Central memory CD8-positive, alpha-beta T cell (primary cell): ENCODE measurements at regions not wholly inside any gene's neighbourhood (a gene's known extent, or its start where the extent isn't known, plus 50 kb on each side); places are given as distances from the start of the nearest gene placed in this dataset.

Experiments
- ATAC-seq: fragments of 150-1000 bp; cut with Tn5 transposase; replicated peaks from 2 replicates; pipeline ENCODE4 v1.10.0; 2022; ENCODE audit warnings: mild to moderate bottlenecking, moderate FRiP score, moderate number of reproducible peaks; ENCODE audit not compliant: poor library complexity, severe bottlenecking; ENCODE audit errors: extremely low read depth
- DNase-seq, 2 donors: peaks; one replicate each; pipeline ENCODE4 v3.0.0; 2021; ENCODE audit warnings: low spot score in 2 of 2
- H3K27ac Mint-ChIP-seq: one replicate; pipeline ENCODE4 v1.8.0; 2022; ENCODE audit warnings: low read depth, mild to moderate bottlenecking, moderate library complexity, mixed read lengths
- H3K27me3 Mint-ChIP-seq: one replicate; pipeline ENCODE4 v1.8.0; 2022; ENCODE audit warnings: mixed read lengths
- H3K36me3 Mint-ChIP-seq: one replicate; pipeline ENCODE4 v1.8.0; 2022; ENCODE audit warnings: mild to moderate bottlenecking, moderate library complexity, mixed read lengths; ENCODE audit not compliant: insufficient read depth
- H3K4me1 Mint-ChIP-seq: one replicate; pipeline ENCODE4 v1.8.0; 2022; ENCODE audit warnings: mixed read lengths
- H3K4me3 Mint-ChIP-seq: one replicate; pipeline ENCODE4 v1.8.0; 2022; ENCODE audit warnings: mild to moderate bottlenecking, moderate library complexity, mixed read lengths
- H3K9me3 Mint-ChIP-seq: one replicate; pipeline ENCODE4 v1.8.0; 2022; ENCODE audit warnings: mixed read lengths

DNA sequence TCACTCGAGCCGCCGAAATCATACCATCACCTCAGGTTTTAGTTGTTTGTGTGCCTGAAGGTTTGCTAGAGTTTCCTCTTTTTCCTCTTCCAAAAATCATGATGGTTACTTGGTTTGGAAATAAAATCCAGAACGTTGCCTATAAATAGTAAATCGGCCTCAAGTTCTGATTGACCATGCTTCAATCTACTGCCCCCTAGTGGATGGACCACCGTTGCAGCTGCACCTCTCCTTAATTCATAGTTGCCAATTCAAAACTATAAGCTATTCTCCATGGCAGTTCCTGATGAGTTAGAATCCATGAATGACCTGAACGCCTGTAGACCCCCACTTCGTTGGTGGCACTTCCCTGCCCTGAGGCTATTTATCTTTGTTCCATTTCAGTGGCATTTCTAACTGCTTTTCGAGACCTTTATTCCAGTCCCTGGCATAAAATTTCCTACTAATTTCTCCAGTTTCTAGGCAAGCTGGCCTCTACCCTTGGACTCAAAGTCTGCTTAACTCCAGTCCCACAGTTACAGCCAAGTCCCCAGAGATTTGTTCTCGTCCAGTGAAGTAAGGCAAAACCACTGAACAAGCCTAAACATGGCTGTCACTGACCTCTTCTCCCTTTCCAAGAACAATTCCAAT lies 422.6 kb downstream of the EFNA5 start:
- Mint-ChIP-seq H3K4me3 (no peak overlapping the region), H3K4me1 (no peaks in the 10 kb centered on the region), H3K27me3 (no peaks in the 10 kb centered on the region), H3K36me3 (peaks cover 4% of the 10 kb centered on the region), H3K9me3 (no peaks in the 10 kb centered on the region), H3K27ac (no peak overlapping the region)
- DNase-seq (peak in 1 of 2 donors; percentile 29), ATAC-seq (no peak)

DNA sequence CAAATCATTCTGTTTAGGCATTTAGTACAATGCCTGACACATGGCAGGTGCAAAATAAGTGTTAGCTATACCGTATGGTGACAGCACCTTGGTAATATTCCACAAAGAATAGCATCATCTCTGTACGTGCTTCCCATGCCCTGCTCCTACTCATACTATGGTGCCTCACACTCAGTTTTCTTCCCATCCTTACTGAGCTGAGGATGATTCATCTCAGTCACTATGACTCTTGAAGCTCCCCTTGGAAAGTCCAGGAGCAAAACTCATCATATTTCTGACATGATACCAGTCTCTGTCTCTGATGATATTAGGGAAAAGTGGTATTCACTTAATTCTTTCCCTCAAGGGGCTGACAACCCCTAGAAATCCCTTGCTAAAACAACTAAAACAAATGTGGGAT lies 423.3 kb downstream of the EFNA5 start:
- Mint-ChIP-seq H3K4me1 (no peaks in the 10 kb centered on the region), H3K27me3 (no peaks in the 10 kb centered on the region), H3K4me3 (no peak overlapping the region), H3K36me3 (peaks cover 4% of the 10 kb centered on the region), H3K9me3 (no peaks in the 10 kb centered on the region), H3K27ac (no peak overlapping the region)
- no peak for ATAC-seq
- no peak for DNase-seq

DNA sequence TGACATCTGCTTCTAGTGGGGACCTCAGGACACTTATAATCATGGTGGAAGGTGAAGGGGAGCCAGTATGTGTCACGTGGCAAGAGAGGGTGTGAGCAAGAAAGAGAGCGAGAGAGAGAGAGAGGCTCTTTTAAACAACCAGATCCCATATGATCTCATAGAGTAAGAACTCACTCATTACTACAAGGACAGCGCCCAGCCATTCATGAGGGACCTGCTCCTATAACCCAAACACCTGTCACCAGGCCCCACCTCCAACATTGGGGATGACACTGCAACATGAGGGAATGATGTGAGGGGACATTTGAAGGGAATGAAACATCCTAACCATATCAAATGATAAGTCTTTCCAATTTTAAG lies 427.5 kb downstream of the EFNA5 start:
- ATAC-seq (no peak), DNase-seq (no peak)
- Mint-ChIP-seq H3K27me3 (no peaks in the 10 kb centered on the region), H3K36me3 (peaks cover 2% of the 10 kb centered on the region), H3K27ac (no peak overlapping the region), H3K4me3 (no peak overlapping the region), H3K9me3 (no peaks in the 10 kb centered on the region), H3K4me1 (no peaks in the 10 kb centered on the region)

DNA sequence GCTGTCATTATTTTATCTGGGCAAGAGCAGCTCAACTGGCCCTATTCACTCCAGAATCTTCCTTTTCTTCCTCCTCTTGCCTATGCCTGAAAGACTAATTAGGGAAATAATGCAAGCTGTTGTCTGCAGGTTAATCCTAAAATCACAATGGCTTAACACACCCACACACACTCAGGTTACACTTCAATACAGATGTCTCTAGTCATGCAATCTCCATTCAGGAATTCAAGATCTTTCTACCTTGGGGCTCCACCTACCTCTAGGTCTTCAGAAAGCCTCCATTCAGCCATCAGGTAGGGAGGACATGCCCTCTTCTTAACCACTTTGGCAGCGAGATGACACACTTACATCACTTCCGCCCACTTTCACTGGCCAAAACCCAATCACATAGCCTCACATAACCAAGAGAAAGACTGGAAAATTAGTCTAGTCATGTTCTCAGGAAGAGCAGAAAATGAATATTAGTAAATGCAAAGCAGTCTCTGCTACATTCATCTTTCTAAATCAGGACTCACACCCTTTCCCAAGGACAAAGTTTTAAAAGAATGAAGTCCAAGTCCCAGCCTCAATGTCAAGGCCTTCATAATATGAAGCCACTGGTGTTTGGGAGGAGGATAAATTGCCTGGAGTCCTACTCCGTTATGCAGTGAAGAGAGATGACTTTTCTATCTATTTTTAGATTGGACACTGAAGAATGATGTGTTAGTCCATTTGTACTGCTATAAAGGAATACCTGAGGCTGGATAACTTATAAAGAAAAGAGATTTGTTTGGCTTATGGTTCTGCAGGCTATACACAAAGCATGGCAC lies 428.1 kb downstream of the EFNA5 start:
- H3K4me1 Mint-ChIP-seq: no peaks in the 10 kb centered on the region
- H3K27ac Mint-ChIP-seq: no peak overlapping the region
- ATAC-seq (no peak), DNase-seq (no peak)
- peaks cover 5% of the 10 kb centered on the region for H3K27me3 Mint-ChIP-seq
- no peaks in the 10 kb centered on the region for H3K36me3 Mint-ChIP-seq
- no peaks in the 10 kb centered on the region for H3K9me3 Mint-ChIP-seq
- no peak overlapping the region for H3K4me3 Mint-ChIP-seq

DNA sequence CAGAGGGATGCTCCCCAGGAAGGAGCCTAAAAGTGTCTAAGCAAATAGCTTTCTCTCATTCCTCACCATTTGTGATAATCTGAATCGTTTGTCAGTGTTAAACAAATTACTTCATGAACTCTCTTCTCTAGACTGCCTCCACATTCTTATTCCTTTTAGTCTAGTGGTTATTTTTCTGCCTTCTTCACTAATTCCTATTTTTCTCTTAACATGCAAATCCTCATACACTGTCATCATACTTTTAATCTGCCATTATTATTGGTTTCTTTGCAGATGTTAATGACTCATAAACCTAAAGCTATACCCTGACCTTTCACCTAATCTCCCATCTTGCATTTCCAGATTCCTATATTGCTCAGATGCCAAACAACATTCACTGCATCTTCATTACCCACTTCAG lies 428.9 kb downstream of the EFNA5 start:
- Mint-ChIP-seq H3K27ac (no peak overlapping the region), H3K4me1 (no peaks in the 10 kb centered on the region), H3K4me3 (no peak overlapping the region), H3K27me3 (peaks cover 6% of the 10 kb centered on the region), H3K36me3 (no peaks in the 10 kb centered on the region), H3K9me3 (no peaks in the 10 kb centered on the region)
- ATAC-seq (no peak), DNase-seq (no peak)

DNA sequence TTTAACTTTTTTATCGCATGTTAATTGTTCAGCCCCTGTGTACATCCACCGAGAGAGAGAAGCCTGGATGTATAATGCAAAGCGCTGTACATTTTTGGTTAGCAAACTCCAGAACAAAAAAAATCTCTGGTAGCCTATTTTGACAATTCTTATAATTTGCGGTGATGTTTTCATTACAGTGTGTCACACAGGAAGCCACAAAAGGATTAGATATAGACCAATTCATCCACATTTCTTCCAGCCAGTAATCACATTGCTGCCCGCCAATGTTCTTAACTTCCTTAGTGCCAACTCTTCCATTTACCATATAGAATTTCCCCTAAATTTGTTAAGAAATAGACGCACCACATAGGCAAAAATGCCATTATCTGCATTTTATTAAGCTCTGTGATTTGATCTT lies 435.6 kb downstream of the EFNA5 start:
- no peak overlapping the region for H3K4me3 Mint-ChIP-seq
- no peak overlapping the region for H3K27ac Mint-ChIP-seq
- no peaks in the 10 kb centered on the region for H3K9me3 Mint-ChIP-seq
- ATAC-seq: no peak
- peaks cover 6% of the 10 kb centered on the region for H3K27me3 Mint-ChIP-seq
- H3K4me1 Mint-ChIP-seq: peaks cover 6% of the 10 kb centered on the region
- DNase-seq: no peak
- H3K36me3 Mint-ChIP-seq: peaks cover 1% of the 10 kb centered on the region

DNA sequence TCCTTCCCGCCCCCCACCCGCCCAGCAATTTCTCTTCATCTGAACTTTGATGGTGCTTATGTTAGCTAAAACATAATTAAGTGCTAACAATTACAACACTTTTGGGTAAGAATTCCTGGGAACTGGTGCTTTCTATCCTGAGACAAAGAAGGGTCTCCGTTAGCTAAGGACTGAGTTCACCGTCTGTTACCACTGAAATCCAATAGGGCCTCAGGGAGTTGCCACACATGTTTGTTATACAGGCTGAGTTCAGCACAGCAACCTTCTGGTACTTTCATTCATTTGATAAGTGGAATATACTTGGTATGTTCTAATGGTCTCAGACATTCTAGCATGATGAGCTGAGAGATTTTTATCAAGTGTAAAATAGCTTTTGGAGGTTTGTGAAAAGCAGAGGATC lies 437.9 kb downstream of the EFNA5 start:
- DNase-seq (no peak), ATAC-seq (no peak)
- H3K36me3 Mint-ChIP-seq: peaks cover 1% of the 10 kb centered on the region
- H3K4me1 Mint-ChIP-seq: peaks cover 6% of the 10 kb centered on the region
- no peaks in the 10 kb centered on the region for H3K9me3 Mint-ChIP-seq
- peaks cover 2% of the 10 kb centered on the region for H3K27me3 Mint-ChIP-seq
- no peak overlapping the region for H3K4me3 Mint-ChIP-seq
- H3K27ac Mint-ChIP-seq: no peak overlapping the region

DNA sequence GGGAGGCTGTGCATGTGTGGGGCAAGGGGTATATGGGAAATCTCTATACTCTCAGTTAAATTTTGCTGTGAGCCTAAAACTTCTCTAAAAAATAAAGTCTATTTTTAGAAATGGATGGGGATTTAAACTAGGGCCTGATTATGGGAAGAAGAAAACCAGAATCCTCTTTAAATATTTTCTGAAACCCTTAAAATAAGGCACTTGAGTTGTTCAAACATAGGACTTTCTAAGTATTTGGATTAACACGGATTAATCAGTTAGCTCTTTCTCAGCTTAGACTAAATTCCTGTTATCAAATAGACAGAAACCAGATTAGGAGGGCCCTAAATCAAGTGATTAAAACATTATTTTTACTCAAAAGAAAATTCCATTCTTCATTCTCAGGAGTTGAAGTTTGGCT lies 438.4 kb downstream of the EFNA5 start:
- no peaks in the 10 kb centered on the region for H3K27me3 Mint-ChIP-seq
- H3K4me1 Mint-ChIP-seq: peaks cover 6% of the 10 kb centered on the region
- no peaks in the 10 kb centered on the region for H3K9me3 Mint-ChIP-seq
- H3K4me3 Mint-ChIP-seq: no peak overlapping the region
- no peak for DNase-seq
- no peak overlapping the region for H3K27ac Mint-ChIP-seq
- ATAC-seq: no peak
- H3K36me3 Mint-ChIP-seq: peaks cover 1% of the 10 kb centered on the region

DNA sequence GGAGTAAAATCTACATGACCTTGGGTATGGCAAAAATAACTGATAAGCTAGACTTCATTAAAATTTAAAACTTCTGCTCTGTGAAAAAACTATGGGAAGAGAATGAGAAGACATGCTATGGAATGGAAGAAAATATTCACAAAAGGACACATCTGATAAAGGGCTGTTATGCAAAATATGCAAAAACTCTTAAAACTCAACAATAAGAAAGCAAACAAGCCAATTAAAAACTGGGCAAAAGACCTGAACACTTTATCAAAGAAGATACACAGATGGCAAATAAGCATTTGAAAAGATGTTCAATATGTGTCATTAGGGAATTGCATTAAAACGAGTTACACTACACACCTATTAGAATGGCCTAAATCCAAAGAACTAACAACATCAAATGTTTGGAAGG lies 439.5 kb downstream of the EFNA5 start:
- peaks cover 6% of the 10 kb centered on the region for H3K4me1 Mint-ChIP-seq
- H3K4me3 Mint-ChIP-seq: no peak overlapping the region
- peaks cover under 1% of the 10 kb centered on the region for H3K36me3 Mint-ChIP-seq
- ATAC-seq (no peak), DNase-seq (no peak)
- no peaks in the 10 kb centered on the region for H3K27me3 Mint-ChIP-seq
- H3K27ac Mint-ChIP-seq: no peak overlapping the region
- H3K9me3 Mint-ChIP-seq: no peaks in the 10 kb centered on the region

DNA sequence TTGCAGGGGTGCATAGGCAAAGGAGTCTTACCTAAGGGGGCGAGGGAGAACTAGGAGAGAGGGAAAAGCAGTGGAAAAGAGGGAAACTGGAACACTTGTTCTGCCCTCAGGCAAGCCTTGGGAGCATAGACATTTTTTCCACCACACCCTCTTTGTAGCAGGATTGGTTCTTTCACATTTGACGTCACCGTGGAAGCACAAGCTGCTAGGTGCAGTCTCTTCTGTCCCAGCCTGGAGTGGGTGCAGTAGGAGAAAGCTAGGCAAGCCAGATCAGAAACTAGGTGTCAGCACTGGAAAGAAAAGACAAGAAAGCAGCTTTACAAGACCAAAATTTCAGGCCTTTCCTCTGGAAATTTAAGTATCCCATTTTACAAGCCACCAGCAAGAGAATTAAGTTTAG lies 440.4 kb downstream of the EFNA5 start:
- no peak overlapping the region for H3K4me3 Mint-ChIP-seq
- no peaks in the 10 kb centered on the region for H3K36me3 Mint-ChIP-seq
- H3K27me3 Mint-ChIP-seq: peaks cover 5% of the 10 kb centered on the region
- no peak for DNase-seq
- no peak for ATAC-seq
- H3K9me3 Mint-ChIP-seq: no peaks in the 10 kb centered on the region
- no peak overlapping the region for H3K27ac Mint-ChIP-seq
- peaks cover 6% of the 10 kb centered on the region for H3K4me1 Mint-ChIP-seq

DNA sequence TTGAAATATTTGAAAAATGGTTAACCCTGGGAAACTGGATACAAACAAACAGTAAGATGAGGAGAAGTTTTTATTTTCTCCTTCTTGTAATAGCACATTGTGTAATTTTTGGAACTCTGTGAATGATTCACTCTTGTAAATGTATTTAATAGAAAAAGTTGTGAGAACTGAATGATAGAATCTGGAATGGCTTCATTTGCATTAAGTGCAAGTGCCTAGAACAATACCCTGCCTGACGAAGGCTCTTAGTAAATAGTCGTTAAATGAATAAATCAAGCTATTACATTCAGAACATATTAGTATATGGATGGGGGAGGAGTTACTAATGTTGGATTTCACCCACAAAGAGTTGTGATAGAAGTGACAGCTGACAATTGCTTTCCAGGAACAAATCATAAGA lies 442.5 kb downstream of the EFNA5 start:
- DNase-seq (no peak), ATAC-seq (no peak)
- no peaks in the 10 kb centered on the region for H3K4me1 Mint-ChIP-seq
- H3K27me3 Mint-ChIP-seq: peaks cover 21% of the 10 kb centered on the region
- H3K27ac Mint-ChIP-seq: no peak overlapping the region
- H3K9me3 Mint-ChIP-seq: no peaks in the 10 kb centered on the region
- H3K4me3 Mint-ChIP-seq: no peak overlapping the region
- H3K36me3 Mint-ChIP-seq: no peaks in the 10 kb centered on the region

DNA sequence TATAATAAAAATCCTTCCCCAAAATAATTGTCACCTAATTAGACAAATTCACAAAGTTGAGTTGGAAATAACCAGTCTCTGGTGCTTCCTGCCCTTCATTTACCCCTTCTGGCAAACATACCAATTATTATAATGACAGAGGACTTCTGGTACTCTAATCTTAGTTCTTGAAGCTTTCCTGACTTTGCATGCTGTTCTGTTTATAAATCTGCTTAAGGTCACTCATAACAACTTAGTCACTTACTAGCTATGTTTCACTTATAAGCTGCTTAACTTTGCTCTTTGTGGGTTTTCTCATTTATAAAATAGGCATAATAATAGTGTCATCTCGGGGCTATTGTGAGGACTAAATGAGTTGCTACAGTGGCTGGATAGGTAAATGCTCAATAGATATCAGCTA lies 446.5 kb downstream of the EFNA5 start:
- no peak overlapping the region for H3K27ac Mint-ChIP-seq
- H3K4me3 Mint-ChIP-seq: no peak overlapping the region
- no peak for DNase-seq
- H3K27me3 Mint-ChIP-seq: peaks cover 41% of the 10 kb centered on the region
- H3K36me3 Mint-ChIP-seq: peaks cover 1% of the 10 kb centered on the region
- no peaks in the 10 kb centered on the region for H3K4me1 Mint-ChIP-seq
- H3K9me3 Mint-ChIP-seq: no peaks in the 10 kb centered on the region
- ATAC-seq: no peak

DNA sequence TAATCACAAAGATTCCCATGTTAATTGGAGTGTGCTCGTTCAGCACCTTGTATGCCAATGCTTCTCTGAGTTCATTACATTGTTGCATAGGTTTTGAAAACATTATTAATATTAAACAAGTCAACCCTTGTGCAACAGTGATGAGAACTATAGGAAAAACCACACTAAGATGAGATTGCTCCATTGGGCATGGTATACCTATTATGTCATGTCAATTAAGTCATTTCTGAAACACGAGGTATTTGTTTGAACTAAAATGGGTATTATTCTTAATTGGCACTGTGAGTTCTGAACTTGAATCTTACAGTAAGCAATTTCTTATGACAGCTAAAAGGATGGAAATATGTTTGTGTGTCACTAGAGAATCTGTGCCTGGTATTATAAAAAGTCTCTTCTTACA lies 447.7 kb downstream of the EFNA5 start:
- Mint-ChIP-seq H3K27me3 (peaks cover 50% of the 10 kb centered on the region), H3K4me3 (no peak overlapping the region), H3K27ac (no peak overlapping the region), H3K4me1 (no peaks in the 10 kb centered on the region), H3K9me3 (no peaks in the 10 kb centered on the region), H3K36me3 (peaks cover 1% of the 10 kb centered on the region)
- DNase-seq (no peak), ATAC-seq (no peak)
